GM23338 (cell line): ENCODE measurements at regions not wholly inside any gene's neighbourhood (a gene's known extent, or its start where the extent isn't known, plus 50 kb on each side); places are given as distances from the start of the nearest gene placed in this dataset.

Experiments
- ATAC-seq: fragments of 200-7000 bp; cut with Tn5 transposase; 3 replicates; pipeline ENCODE4 v1.9.1; 2020
- DNase-seq: peaks from one replicate; pipeline ENCODE4 v3.0.0-alpha.2; 2015; ENCODE audit warnings: low spot score
- H2AFZ ChIP-seq: fragments of 200-600 bp; sonication (generic); 2 replicates; pipeline ENCODE4 v1.8.0; 2016; ENCODE audit warnings: antibody characterized with exemption, mild to moderate bottlenecking, moderate library complexity
- H3F3A ChIP-seq: fragments of 200-600 bp; sonication (generic); replicated peaks from 2 replicates; pipeline ENCODE4 v1.8.0; 2017; ENCODE audit warnings: antibody characterized with exemption, mixed run types, low read depth
- H3K27ac ChIP-seq: fragments of 200-600 bp; sonication (generic); 2 replicates; pipeline ENCODE4 v1.6.1; 2016; ENCODE audit warnings: low read depth
- H3K27me3 ChIP-seq: fragments of 200-600 bp; sonication (generic); 2 replicates; pipeline ENCODE4 v1.8.0; 2016; ENCODE audit warnings: mild to moderate bottlenecking, mixed run types, moderate library complexity; ENCODE audit not compliant: insufficient read depth
- H3K36me3 ChIP-seq: fragments of 200-600 bp; sonication (generic); 2 replicates; pipeline ENCODE4 v1.8.0; 2016; ENCODE audit warnings: mild to moderate bottlenecking; ENCODE audit not compliant: insufficient read depth
- H3K4me1 ChIP-seq: fragments of 200-600 bp; sonication (generic); 2 replicates; pipeline ENCODE4 v1.8.0; 2016; ENCODE audit warnings: mild to moderate bottlenecking, moderate library complexity; ENCODE audit not compliant: insufficient read depth
- H3K4me2 ChIP-seq: fragments of 200-600 bp; sonication (generic); 2 replicates; pipeline ENCODE4 v1.7.1; 2017; ENCODE audit warnings: mixed run types
- H3K4me3 ChIP-seq: fragments of 200-600 bp; sonication (generic); 2 replicates; pipeline ENCODE4 v1.6.1; 2016; ENCODE audit warnings: mixed run types
- H3K79me2 ChIP-seq: fragments of 200-600 bp; sonication (generic); replicated peaks from 2 replicates; pipeline ENCODE4 v1.8.0; 2017; ENCODE audit warnings: mild to moderate bottlenecking; ENCODE audit not compliant: insufficient read depth
- H3K9me2 ChIP-seq: fragments of 200-600 bp; sonication (generic); 2 replicates; pipeline ENCODE4 v1.8.0; 2017; ENCODE audit not compliant: insufficient read depth
- H4K20me1 ChIP-seq: fragments of 200-600 bp; sonication (generic); replicated peaks from 2 replicates; pipeline ENCODE4 v1.8.0; 2017; ENCODE audit warnings: mild to moderate bottlenecking; ENCODE audit not compliant: insufficient read depth
- H3K27ac Mint-ChIP-seq: 2 replicates; pipeline ENCODE4 v1.8.0; 2020; ENCODE audit warnings: inconsistent platforms, mild to moderate bottlenecking, moderate library complexity, mixed read lengths
- H3K27me3 Mint-ChIP-seq: 3 replicates; pipeline ENCODE4 v1.8.0; 2022; ENCODE audit warnings: low read depth, mild to moderate bottlenecking, moderate library complexity, mixed read lengths, inconsistent platforms; ENCODE audit not compliant: insufficient read depth, poor library complexity
- H3K36me3 Mint-ChIP-seq: 3 replicates; pipeline ENCODE4 v1.8.0; 2021; ENCODE audit warnings: low read depth, mild to moderate bottlenecking, inconsistent platforms, moderate library complexity, mixed read lengths
- H3K4me1 Mint-ChIP-seq: 3 replicates; pipeline ENCODE4 v1.8.0; 2020; ENCODE audit warnings: mild to moderate bottlenecking, inconsistent platforms, mixed read lengths
- H3K4me3 Mint-ChIP-seq: 3 replicates; pipeline ENCODE4 v1.8.0; 2021; ENCODE audit warnings: moderate library complexity, mild to moderate bottlenecking, inconsistent platforms, mixed read lengths
- H3K9me3 Mint-ChIP-seq: 3 replicates; pipeline ENCODE4 v1.8.0; 2020; ENCODE audit warnings: moderate library complexity, mild to moderate bottlenecking, inconsistent platforms, mixed read lengths
- CREB1 ChIP-seq: fragments of 250-450 bp; sonication (Bioruptor Pico); IDR thresholded peaks from 2 replicates; pipeline ENCODE4 v1.5.0; 2020; ENCODE audit warnings: low read depth, mild to moderate bottlenecking, moderate library complexity
- CTCF ChIP-seq, 2 experiments: fragments of 200-600 bp in 1 of 2; sonication (generic) in 1 of 2; conservative IDR thresholded peaks; 2 replicates each; pipeline versions ENCODE4 v1.5.1 to v1.6.1; 2016 to 2017; ENCODE audit warnings: antibody characterized with exemption in 2 of 2, low read depth in 2 of 2, mild to moderate bottlenecking in 2 of 2, moderate library complexity in 1 of 2
- JUNB ChIP-seq: IDR thresholded peaks from one replicate; pipeline ENCODE4 v1.6.1; 2016; ENCODE audit warnings: antibody characterized with exemption; ENCODE audit not compliant: unreplicated experiment
- ZNF331 ChIP-seq: fragments of 250-450 bp; sonication (Bioruptor Pico); IDR thresholded peaks from 2 replicates; pipeline ENCODE4 v1.5.0; 2020; ENCODE audit warnings: low read depth, mild to moderate bottlenecking, moderate library complexity
- ZNF462 ChIP-seq: fragments of 250-450 bp; sonication (Bioruptor Pico); IDR thresholded peaks from 2 replicates; pipeline ENCODE4 v1.5.0; 2020; ENCODE audit warnings: mild to moderate bottlenecking, moderate library complexity

DNA sequence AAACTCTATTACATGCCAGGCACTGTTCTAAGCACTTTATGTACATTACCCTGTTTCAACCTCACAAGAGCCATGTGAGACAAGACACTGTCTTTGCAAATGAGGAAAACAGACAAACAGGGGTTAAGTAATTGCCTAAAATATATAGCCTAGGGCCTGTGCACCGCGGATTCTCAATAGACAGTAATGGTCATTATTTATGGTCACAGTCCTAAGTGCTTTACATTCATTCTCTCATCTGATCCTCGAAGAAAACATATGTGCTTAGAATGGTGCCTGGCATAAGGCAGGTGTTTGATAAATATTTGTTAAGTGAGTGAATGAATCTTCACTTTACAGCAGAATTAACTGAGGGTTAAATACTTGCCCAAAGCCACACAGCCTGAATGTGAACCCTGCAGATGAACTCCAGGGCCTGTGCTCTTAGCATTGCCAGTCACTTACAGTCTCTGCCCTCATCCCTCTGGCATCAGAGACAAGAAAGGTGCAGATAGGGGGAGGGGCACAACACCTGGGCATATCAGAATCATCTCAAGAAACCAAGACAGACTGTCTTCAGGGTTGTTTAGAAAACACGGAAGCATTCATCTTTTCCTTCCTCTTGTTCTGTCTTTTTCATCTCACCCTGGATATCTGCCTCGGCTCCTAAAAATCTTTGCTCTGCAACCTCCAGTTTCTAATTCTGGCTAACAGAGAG, 92.8 kb upstream of the SASH1 start (continued):
- no peak for TF ChIP-seq ZNF462
- TF ChIP-seq JUNB: no peak
- TF ChIP-seq CREB1 (CRISPR knock-in tag): no peak

- ATAC-seq: no peak
- H3K4me3 Mint-ChIP-seq: no peak overlapping the region
Observed at GRCh38 chr6:148250975-148251685, 91.5 kb upstream of the SASH1 start.

More at GRCh38 chr6:148250975-148251685, 91.5 kb upstream of the SASH1 start:
- DNase-seq: peak; percentile 54
- H3K4me3 ChIP-seq: no peak overlapping the region
- Mint-ChIP-seq H3K27me3 (peaks cover 2% of the 10 kb centered on the region), H3K4me1 (peaks cover 5% of the 10 kb centered on the region; the same call in 1 of the 3 replicates), H3K9me3 (no peaks in the 10 kb centered on the region), H3K36me3 (no peaks in the 10 kb centered on the region), H3K27ac (no peak overlapping the region)
- no peak overlapping the region for H3K4me2 ChIP-seq
- no peaks in the 10 kb centered on the region for H3K79me2 ChIP-seq
- no peaks in the 10 kb centered on the region for H3K27me3 ChIP-seq
- no peaks in the 10 kb centered on the region; the same call in 1 of the 2 replicates for H3K9me2 ChIP-seq
- H3K4me1 ChIP-seq: 0 out of 2 replicates have a peak, but pooled peaks cover 3% of the 10 kb centered on the region
- no peak overlapping the region for H2AFZ ChIP-seq
- H4K20me1 ChIP-seq: no peaks in the 10 kb centered on the region
- H3K27ac ChIP-seq: no peak overlapping the region
- H3F3A ChIP-seq: no peaks in the 10 kb centered on the region
- no peaks in the 10 kb centered on the region for H3K36me3 ChIP-seq
- TF ChIP-seq ZNF331 (no peak), CTCF (conservative IDR thresholded peaks at IDR 0.05; ENCODE audit: low read depth in 2 of 2) (peak; percentile 50 to 66)
